ENCODE measurements at regions not wholly inside any gene's neighbourhood (a gene's known extent, or its start where the extent isn't known, plus 50 kb on each side); places are given as distances from the start of the nearest gene placed in this dataset.

DNA sequence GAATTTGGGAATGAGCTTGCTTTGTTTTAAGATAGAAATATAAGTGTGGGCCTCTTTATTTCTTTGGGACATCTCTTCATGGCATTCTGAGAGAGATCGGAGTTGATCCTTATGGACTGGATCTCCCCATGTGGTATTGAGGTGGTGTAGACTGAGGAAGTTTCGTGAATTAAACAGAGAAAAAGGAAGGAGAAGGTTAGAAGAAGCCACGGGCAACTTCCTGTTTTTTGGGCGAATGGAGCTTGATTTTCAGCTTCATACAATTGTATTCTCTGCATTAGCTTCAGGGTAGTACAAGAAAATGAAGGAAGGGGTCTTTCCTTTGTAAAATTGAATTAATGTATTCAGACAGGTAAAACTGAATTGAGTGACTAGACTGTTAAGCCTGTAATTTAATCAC is 70.5 kb upstream of the HMHB1 start:
- DNase-seq (ENCODE audit: low read depth in 2 of 2), result no peak
- TF ChIP-seq, protein P1, sequence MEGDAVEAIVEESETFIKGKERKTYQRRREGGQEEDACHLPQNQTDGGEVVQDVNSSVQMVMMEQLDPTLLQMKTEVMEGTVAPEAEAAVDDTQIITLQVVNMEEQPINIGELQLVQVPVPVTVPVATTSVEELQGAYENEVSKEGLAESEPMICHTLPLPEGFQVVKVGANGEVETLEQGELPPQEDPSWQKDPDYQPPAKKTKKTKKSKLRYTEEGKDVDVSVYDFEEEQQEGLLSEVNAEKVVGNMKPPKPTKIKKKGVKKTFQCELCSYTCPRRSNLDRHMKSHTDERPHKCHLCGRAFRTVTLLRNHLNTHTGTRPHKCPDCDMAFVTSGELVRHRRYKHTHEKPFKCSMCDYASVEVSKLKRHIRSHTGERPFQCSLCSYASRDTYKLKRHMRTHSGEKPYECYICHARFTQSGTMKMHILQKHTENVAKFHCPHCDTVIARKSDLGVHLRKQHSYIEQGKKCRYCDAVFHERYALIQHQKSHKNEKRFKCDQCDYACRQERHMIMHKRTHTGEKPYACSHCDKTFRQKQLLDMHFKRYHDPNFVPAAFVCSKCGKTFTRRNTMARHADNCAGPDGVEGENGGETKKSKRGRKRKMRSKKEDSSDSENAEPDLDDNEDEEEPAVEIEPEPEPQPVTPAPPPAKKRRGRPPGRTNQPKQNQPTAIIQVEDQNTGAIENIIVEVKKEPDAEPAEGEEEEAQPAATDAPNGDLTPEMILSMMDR (IDR thresholded peaks at IDR 0.05; ENCODE audit: low read depth, low read length), result no peak
- no peak overlapping the region for H3K4me3 ChIP-seq (replicated peaks in 1 of 2; ENCODE audit: low read depth in 2 of 2, low read length in 2 of 2)

DNA sequence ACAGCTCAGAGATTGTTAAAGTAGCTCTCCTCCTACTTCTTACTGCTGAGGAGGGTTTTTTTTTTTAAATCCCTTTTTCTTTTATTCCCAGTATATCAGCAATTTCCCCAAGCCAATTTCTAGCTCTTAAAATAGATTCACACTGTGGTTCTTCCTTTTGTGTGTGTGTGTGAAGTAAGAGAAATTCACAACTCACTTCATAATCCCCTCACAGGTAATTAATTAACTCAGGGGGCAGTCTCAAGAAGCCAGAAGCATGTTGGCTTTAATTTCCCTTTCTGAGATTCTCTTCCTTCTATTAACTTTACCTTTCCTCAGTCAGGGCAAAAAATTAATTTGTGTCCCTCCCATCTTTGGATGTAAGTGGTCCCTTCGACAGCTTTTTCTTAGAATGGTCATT is 71.0 kb upstream of the HMHB1 start:
- DNase-seq (ENCODE audit: low read depth in 2 of 2), result no peak
- no peak overlapping the region for H3K4me3 ChIP-seq (replicated peaks in 1 of 2; ENCODE audit: low read depth in 2 of 2, low read length in 2 of 2)
- TF ChIP-seq, protein P1 (IDR thresholded peaks at IDR 0.05; ENCODE audit: low read depth, low read length), result no peak

DNA sequence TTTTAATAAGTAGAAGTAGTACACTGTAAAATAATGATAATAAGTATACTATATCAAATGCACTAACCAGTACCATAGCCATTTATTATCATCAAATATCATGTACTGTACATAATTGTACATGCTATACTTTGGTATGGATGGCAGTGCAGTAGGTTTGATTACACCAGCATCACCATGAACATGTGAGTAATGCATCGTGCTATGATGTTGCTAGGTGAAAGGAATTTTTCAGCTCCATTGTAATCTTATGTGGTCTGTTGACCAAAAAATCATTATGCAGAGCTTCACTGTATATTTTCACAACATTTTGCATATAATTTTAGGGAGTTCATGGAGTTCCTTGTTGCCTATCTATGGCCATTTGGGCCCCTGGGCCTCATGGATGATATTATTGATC is 72.2 kb upstream of the HMHB1 start:
- TF ChIP-seq, protein P1 (IDR thresholded peaks at IDR 0.05; ENCODE audit: low read depth, low read length), result no peak
- no peak for DNase-seq (ENCODE audit: low read depth in 2 of 2)
- H3K4me3 ChIP-seq (replicated peaks in 1 of 2; ENCODE audit: low read depth in 2 of 2, low read length in 2 of 2), result no peak overlapping the region

DNA sequence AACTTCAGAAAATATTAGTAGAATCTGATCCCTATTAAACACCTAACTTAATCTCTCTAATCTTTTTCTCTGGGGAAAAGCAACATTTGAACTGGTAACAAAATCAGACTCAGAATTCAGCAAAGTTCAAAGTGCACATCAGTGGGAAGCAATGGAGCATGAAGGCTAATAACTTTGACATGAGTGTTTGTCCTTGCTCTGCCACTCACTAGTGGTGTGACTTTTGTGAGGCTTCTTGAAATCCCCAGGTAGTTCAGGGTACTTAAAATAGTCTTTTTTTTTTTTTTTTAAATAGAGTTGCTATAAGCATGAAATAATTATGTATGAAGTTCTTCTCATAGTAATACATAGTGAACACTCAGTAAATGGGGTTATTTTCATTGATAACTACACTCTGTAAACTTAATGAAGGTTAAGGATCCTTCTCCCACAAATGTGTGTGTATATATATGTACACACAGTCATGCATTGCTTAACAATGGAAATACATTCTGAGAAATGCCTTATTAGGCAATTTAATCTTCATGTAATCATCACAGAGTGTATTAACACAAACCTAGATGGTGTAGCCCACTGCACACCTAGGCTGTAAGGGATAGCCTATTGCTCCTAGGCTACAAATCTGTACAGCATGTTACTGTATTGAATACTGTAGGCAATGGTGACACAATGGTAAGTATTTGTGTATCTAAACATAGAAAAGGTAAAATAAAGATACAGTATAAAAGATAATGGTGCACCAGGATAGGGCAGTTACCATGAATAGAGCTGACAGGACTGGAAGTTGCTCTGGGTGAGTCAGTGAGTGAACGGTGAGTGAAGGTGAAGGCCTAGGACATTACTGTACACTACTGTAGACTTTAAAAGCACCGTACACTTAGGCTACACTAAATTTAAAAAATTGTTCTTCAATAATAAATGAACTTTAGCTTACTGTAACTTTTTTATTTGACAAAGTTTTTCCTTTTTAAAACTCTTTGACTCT is 73.3 kb upstream of the HMHB1 start:
- no peak overlapping the region for H3K4me3 ChIP-seq (replicated peaks in 1 of 2; ENCODE audit: low read depth in 2 of 2, low read length in 2 of 2)
- TF ChIP-seq, protein P1 (IDR thresholded peaks at IDR 0.05; ENCODE audit: low read depth, low read length), result no peak
- no peak for DNase-seq (ENCODE audit: low read depth in 2 of 2)

DNA sequence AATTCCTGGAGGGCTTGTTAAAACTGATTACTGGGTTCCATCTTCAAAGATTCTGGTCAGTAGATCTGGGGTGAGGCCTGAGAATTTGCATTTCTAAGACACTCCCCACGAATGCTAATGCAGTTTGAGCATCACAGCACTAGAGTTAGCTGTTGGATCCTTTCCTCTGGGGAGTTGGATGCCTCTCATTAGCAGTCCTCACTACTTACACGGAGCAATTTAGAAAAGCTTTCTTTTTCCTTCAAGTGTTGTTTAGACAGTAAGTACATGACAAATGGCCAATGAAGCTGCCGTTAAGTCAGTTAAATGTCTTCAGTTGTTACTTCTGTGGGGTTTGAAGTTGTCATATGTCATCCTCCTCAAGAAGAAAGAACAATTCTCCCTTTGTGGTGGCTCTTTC is 74.9 kb upstream of the HMHB1 start:
- H3K4me3 ChIP-seq (replicated peaks in 1 of 2; ENCODE audit: low read depth in 2 of 2, low read length in 2 of 2), result no peak overlapping the region
- no peak for DNase-seq (ENCODE audit: low read depth in 2 of 2)
- TF ChIP-seq, protein P1 (IDR thresholded peaks at IDR 0.05; ENCODE audit: low read depth, low read length), result no peak

DNA sequence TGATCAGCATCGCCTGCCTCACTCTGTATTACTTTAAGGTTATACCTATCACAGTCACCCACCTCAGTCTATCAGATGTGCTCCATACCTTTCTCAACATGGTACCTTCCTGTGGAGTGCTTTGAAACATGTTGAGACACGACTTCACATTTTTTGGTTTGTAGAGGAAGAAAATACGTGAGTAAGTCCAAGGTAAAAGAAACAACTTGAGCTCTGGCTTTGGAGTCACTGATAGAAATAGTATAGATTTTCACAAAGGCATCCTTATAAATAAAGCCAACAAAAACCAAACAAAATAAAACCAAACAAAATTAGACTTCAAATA is 77.5 kb upstream of the HMHB1 start:
- TF ChIP-seq, protein P1 (IDR thresholded peaks at IDR 0.05; ENCODE audit: low read depth, low read length), result no peak
- H3K4me3 ChIP-seq (replicated peaks in 1 of 2; ENCODE audit: low read depth in 2 of 2, low read length in 2 of 2), result no peak overlapping the region
- no peak for DNase-seq (ENCODE audit: low read depth in 2 of 2)

All from cardiac fibroblast (primary cell).